Inflammatory macrophage treated with lipopolysaccharide for 1 hour (primary cell): ENCODE measurements at regions not wholly inside any gene's neighbourhood (a gene's known extent, or its start where the extent isn't known, plus 50 kb on each side); places are given as distances from the start of the nearest gene placed in this dataset.

Source experiments
- DNase-seq, 2 donors: peaks; one replicate each; pipeline ENCODE4 v3.0.0-alpha.2; 2020 to 2022

GRCh38 chrX:143171703-143172102, 146.0 kb downstream of the SPANXN4 start:
- no peak for DNase-seq

GRCh38 chrX:143165778-143166177, 140.1 kb downstream of the SPANXN4 start:
- DNase-seq: no peak

GRCh38 chrX:143139681-143140080, 114.0 kb downstream of the SPANXN4 start:
- no peak for DNase-seq

GRCh38 chrX:143121477-143121876, 95.7 kb downstream of the SPANXN4 start:
- DNase-seq: no peak

GRCh38 chrX:143115466-143115865, 89.7 kb downstream of the SPANXN4 start:
- DNase-seq: no peak

- DNase-seq: no peak
Observed at GRCh38 chrX:143095816-143096215, 70.1 kb downstream of the SPANXN4 start.

- no peak for DNase-seq
Observed at GRCh38 chrX:143095321-143095720, 69.6 kb downstream of the SPANXN4 start.

GRCh38 chrX:143094417-143095023, 68.8 kb downstream of the SPANXN4 start:
- DNase-seq: no peak
